Brain pericyte (primary cell): ENCODE measurements at regions not wholly inside any gene's neighbourhood (a gene's known extent, or its start where the extent isn't known, plus 50 kb on each side); places are given as distances from the start of the nearest gene placed in this dataset.

ENCODE experiments used
- DNase-seq: peaks from one replicate; pipeline ENCODE4 v3.0.0-alpha.2; 2012; ENCODE audit warnings: low read depth, low spot score

DNA sequence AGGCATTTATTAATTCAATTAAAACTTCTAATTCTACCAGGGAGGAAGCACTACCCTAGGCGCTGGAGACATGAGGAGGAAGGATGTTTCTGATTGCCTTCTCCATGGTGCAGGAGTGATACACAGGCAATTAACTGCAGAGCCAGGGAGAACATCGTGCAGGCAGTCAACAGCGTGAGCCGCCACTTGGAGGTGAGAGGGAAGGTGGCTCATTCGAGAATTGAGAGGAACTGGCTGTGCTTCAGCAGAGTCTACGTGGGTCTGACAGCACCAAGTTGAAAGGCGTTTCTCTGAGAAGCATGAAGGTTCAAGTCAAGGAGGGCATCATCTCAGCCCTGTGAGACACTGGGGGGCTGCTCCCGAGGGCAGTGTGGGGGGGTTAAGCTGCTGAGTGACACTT, 388.7 kb upstream of the MYT1L start:
- DNase-seq, result no peak

DNA sequence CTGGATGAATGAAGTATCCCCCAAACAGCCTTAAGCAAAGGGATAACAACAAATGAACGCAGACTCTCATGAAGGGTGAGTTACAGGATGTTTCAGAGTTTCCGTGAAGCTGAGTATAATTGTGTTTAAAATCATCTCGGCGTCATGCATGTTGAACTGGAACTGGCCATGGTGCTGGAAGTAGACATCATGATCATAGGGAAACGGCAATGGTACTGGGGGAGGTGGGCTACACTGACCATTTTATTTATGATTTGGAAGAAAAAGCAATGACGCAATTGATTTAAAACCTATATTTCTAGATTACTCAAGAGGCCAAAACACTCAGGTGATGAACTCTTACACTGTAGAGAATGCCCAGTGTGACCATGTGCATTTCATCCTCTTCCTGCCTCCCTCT, 387.9 kb upstream of the MYT1L start:
- DNase-seq, result no peak

- no peak for DNase-seq
Observed at GRCh38 chr2:2717406-2717805, 386.3 kb upstream of the MYT1L start.

DNA sequence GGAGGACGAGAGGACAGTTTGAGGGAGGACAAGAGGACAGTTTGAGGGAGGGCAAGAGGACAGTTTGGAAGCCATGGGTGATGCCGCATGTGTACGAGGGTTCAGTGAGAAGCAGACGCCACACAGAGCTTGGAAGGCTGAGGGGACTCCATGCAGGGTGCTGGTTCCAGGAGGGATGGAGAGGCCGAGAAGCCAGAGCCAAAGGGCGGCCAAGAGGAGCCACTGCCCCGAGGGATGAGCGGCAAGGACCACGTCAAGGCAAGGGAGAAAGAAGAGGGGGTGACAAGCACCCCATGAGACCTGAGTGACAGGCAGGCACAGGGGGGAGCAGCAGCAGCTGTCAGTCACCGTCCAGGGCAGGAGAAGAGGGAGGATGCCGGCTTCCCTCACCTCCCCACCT, 385.7 kb upstream of the MYT1L start:
- DNase-seq, result no peak

DNA sequence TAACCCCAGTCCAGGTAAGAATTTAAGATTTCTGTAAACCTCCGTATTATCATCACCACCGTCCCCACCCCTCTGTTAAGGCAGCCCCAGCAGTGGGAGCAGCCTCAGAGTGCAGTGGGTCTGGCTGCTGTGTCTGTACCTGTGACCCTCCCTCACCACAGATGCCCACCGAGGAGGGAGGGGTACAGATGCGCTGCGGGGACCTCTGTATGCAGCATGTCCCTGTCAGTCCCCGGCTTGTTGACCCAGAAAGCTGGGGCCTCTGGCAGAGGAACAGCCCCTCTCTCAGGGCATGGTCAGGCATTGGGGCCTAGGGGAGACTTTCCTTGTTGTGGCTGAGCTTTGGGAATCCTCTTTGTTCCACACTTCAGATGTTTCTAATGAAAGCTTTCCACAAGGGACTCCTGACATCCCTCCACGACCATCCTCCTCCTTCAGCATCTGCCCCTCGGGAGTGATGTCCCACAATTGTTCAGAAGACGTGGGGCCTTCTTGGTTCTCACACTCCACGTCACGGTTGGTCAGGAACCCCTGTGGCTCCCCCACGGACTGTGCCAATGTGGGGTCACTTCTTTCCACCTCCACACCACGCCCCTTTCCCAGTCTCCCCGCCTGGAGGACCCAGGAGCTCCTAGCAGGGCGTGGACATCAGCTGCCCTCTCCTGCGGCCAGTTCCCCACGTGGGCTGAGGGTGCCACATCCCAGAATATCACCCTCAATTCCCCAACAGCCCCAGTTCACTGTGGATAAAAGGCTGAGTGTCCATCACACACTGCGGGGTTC, 384.2 kb upstream of the MYT1L start:
- no peak for DNase-seq

GRCh38 chr2:2714408-2714807, 383.3 kb upstream of the MYT1L start:
- DNase-seq, result no peak

- DNase-seq, result no peak
Observed at GRCh38 chr2:2709431-2709770, 378.3 kb upstream of the MYT1L start.

DNA sequence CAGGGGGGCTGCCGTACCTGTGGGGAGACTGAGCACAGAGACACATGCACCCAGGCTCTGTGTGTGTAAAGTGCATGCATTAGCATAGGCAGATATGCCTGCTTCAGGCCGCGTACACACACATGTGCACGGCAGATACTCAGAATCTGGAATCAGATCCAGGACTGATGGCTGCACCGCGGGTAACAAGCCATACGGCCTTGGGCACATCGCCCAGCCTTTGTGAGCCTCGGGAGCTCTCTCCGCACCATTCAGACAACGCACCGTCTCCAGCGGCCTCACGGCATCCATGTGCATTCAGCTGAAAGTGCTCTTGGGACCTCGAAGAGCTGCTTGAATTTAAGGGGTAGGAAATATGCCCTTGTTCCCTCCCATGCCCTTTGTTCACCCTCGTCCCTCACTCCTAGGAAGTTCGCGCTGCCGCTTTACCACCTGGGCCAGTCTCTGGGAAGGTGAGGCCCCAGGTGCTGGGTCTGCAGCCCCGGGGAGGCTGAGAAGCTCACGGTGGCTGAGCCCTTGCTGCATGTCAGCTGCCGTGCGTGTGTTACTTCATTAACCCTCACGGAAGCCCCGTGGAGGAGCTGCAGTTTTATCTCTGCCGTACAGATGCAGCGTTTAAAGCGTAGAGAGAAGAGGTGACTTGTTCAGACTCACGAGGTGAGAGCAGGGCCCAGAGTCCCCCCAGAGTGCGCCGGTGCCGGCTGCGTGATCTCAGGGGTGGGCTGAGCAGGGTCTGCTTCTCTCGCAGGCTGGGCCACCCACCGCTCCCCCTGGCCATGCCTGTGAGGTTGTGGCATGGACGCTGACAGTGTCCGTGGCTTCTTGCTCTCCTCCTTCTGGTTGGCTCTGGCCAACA, 377.7 kb upstream of the MYT1L start:
- no peak for DNase-seq

DNA sequence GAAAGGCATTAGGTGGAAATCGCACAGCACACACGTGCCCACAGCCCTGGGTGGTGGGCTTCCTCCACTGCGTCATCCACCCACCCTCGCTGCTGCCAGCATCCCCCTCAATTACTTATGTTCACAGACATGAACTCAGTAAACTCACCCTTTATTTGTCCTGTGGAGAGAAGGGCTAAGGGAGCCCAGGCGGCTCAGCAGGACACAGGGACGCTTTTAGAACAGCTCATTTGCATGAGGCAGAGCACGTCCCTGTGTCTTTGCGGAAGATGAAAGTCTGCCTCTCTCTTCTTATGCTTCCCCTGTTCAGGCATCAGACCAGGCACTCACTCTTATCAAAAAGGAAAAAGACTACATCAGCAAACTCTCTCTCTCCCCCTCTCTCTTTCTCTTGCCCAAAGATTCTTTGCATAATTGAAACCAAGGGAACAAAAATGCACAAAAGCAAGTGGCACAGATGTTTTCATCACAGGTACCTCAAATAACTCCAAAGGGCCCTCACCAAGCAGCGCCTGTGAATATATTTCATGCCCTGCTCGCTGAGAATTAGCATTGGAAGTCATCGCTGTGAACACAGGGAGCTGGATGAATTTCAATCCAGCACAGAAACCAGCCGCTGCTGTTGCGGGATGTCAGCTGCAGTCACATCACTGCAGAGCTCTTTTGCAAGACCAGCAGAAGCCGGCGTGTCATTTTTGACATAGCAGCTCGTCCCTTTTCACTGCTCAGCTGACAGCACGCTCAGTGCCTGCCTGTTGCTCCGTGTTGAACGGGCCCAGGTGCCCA, 376.3 kb upstream of the MYT1L start:
- DNase-seq, result no peak

- DNase-seq, result no peak
Observed at GRCh38 chr2:2706306-2706705, 375.2 kb upstream of the MYT1L start.

DNA sequence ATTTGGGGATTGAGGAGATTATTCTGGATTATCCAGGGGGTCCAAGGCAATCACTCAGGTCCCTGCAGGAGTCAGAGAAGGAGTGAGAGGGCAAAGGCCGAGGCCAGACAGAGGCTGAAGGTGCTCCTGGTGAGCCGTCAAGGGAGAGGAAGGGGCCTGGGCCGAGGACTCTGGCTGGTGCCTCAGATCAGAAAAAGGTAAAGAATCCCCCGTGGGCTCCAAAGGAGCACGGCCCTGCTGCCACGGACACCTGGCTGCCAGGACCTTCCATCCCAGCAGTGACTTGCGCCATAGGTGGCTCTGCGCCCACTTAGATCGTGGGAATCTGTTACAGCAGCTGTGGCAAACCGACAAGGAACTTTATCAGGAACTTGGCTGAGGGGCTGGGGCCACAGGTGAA, 374.8 kb upstream of the MYT1L start:
- no peak for DNase-seq

DNA sequence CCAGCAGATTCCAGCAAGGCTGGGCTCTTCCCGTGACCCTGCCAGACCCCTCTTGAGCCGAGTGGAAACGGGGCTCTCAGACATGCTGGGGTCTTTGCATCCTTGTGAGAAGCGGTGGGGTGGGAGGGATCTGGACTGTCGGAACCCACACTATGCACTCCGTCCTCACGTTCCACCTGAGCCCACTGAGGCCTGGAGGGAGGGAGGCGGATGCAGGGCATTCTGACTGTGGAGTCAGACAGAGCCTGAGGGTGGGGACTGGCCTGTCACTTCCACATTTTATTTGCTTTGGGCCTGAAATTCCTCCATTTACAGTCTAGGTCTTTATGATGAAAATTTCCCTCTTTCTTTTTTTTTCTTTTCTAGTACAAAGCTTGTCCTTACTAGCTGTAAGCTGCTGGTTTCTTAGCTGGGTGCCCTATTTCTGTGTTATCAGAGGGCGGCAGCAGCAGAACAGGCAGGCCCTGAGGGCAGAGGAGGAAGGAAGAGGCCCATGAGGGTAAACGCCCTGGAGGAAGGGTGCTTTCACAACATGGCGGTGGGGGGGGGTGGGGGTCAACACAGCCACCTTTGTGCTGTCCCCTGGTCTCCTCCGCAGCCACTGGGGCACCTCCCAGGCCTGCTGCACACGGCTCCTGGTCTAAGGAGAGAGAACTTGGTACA, 373.5 kb upstream of the MYT1L start:
- no peak for DNase-seq

- DNase-seq, result no peak
Observed at GRCh38 chr2:2703762-2704427, 372.8 kb upstream of the MYT1L start.

DNA sequence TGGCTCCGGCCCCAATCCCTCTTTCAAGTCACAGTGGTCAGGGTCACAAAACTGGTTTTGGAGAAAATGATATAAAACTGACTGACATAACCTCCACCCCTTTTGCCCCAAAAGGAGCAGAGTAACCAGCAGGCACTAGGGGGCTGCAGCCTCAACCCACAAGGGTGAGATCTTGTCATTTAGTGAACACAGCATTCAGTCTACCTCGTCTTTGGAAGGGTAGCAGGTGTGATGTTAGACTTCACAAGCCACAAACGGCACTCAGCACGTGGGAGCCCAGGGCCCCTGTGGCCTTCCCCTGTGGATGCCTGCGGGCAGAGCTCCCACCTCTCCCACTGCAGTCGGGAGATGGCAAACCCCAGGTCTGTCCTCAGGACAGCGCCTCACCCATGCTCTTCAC, 372.1 kb upstream of the MYT1L start:
- DNase-seq, result no peak

- DNase-seq, result no peak
Observed at GRCh38 chr2:2702385-2702784, 371.3 kb upstream of the MYT1L start.

DNA sequence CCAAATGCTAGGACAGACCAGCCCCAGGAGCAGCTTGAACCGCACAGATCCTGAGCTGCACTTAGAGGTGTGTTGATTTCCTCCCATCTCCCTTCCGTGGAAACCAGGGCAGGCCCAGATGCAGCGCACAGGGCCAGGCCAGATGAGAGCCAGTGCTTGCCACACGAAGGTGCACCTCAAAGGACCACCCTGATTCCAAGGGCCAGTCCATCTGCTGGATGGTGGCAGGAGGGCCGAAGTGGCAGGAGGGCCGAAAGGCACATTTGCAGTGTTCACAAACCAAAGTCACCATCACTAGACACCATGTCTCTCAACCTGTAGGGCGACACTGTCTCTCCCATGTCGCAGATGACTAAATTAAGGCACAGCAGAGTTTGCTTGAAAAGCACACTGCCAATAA, 370.7 kb upstream of the MYT1L start:
- DNase-seq, result no peak

- no peak for DNase-seq
Observed at GRCh38 chr2:2701176-2701781, 370.2 kb upstream of the MYT1L start.

DNA sequence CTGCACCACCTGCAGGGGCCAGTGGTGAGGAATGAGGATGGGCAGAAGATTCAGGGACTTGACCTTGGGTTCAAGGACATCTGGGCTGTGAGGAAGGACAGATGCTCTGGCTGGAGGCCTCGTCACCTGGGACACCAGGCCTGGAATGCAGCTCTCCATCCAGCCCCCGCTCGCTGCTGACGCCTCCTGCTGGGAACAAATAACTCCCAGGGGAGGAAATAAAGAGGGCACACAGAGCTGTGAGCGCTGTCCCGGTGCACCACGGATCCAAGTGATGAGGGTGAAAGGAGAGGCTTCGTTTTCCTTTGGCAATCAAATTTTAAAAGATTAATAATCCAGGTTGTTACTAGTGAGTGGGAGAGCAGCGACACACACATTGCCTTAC, 368.0 kb upstream of the MYT1L start:
- no peak for DNase-seq

DNA sequence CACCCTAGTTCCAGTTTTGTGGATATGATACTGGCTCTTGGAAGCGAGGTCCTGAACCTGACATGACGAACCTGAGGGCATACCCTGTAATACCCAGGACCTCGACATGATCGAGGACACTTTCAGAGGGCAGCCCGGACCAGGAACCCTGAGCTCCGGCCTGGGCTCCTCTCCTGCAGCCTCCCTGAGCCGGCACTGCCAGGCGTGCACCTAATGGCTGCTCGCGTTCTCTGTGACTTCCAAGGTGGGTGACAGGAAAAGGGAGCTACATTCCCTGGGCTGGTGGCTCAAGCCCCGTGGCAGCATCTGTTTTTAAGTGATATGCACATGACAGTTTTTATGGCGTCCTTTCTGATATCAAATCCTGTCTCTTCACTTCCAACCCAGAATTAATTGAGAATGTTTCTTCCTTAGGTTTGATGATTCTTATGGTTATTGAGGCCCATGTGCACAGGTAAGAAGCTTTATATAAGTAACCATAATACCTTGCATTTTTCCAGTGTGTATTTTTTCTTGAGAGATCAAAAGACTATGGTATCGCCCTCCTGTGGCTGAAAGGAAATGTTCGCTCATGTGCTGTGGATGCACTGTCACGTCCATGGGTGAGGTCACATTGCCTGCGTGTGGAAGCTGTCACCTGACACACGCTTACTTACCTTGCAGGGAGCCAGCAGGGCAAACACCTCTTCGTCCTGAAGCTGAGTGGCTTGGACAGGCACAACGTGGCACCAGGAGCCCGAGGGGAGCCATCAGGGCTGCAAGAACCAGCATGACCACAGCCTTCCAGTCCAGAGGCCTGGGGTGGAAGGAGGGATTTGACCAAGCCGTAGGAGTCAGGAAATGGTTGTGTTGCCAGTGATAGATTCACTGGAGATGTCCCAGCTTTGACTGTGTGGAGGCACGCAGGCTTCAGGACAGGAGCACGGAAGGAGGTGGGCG, 367.4 kb upstream of the MYT1L start:
- DNase-seq, result no peak
